ENCODE measurements at regions not wholly inside any gene's neighbourhood (a gene's known extent, or its start where the extent isn't known, plus 50 kb on each side); places are given as distances from the start of the nearest gene placed in this dataset.

- no peak for TF ChIP-seq CTCF (IDR thresholded peaks at IDR 0.05)
- no peak for TF ChIP-seq POLR2A (IDR thresholded peaks at IDR 0.05)
- TF ChIP-seq EP300 (IDR thresholded peaks at IDR 0.05), result no peak
Measured at GRCh38 chr5:171623551-171624097, 162.0 kb upstream of the SMIM23 start.

Data from ovary (tissue), 3 donors.